HUES64 (cell line): ENCODE measurements at regions not wholly inside any gene's neighbourhood (a gene's known extent, or its start where the extent isn't known, plus 50 kb on each side); places are given as distances from the start of the nearest gene placed in this dataset.
A peak's percentile ranks its signal among the peaks of the same experiment; 100 is the strongest.
"Not testable (repeated sequence)": the region's sequence is repeated elsewhere in the genome, so short reads cannot be mapped to it uniquely, and the experiment has no call there.

Source experiments
- H3K27ac ChIP-seq: 2 replicates; pipeline ENCODE4 v1.7.0; 2013; ENCODE audit warnings: low read depth, low read length, inconsistent platforms
- H3K27me3 ChIP-seq: 2 replicates; pipeline ENCODE4 v1.6.1; 2013; ENCODE audit warnings: mild to moderate bottlenecking, low read length; ENCODE audit not compliant: insufficient read depth
- H3K36me3 ChIP-seq: 2 replicates; pipeline ENCODE4 v1.6.1; 2013; ENCODE audit warnings: mild to moderate bottlenecking, low read length; ENCODE audit not compliant: insufficient read depth
- H3K4me1 ChIP-seq: 2 replicates; pipeline ENCODE4 v1.6.1; 2013; ENCODE audit warnings: mild to moderate bottlenecking, low read length, moderate library complexity; ENCODE audit not compliant: insufficient read depth
- H3K4me3 ChIP-seq: 2 replicates; pipeline ENCODE4 v1.5.1; 2013; ENCODE audit warnings: mild to moderate bottlenecking, low read length, moderate library complexity
- H3K9ac ChIP-seq: 2 replicates; pipeline ENCODE4 v1.6.1; 2013; ENCODE audit warnings: mild to moderate bottlenecking, low read depth, low read length
- H3K9me3 ChIP-seq: 2 replicates; pipeline ENCODE4 v1.6.1; 2013; ENCODE audit warnings: low read depth, low read length; ENCODE audit not compliant: insufficient read depth
- WGBS: fragments of 150-250, 120-280 bp; methylation state at CpG from one replicate; pipeline ENCODE4 v1.1.7; 2013; ENCODE audit warnings: missing lambda C conversion rate; 5-methylcytosine and 5-hydroxymethylcytosine counted together

GRCh38 chr10:28445516-28445915 is 87.4 kb upstream of the WAC start:
- Histone ChIP-seq H3K9me3 (no peaks in the 10 kb centered on the region), H3K4me3 (no peak overlapping the region), H3K4me1 (no peaks in the 10 kb centered on the region), H3K9ac (no peak overlapping the region), H3K27ac (no peak overlapping the region), H3K27me3 (no peaks in the 10 kb centered on the region), H3K36me3 (no peaks in the 10 kb centered on the region)
- 90% methylated on average over 6 of the region's 6 CpGs for WGBS

GRCh38 chr10:28449382-28449781 is 83.5 kb upstream of the WAC start:
- Histone ChIP-seq H3K27ac (no peak overlapping the region), H3K9me3 (peaks cover 3% of the 10 kb centered on the region; the same call in 1 of the 2 replicates), H3K27me3 (no peaks in the 10 kb centered on the region), H3K36me3 (no peaks in the 10 kb centered on the region), H3K4me1 (no peaks in the 10 kb centered on the region), H3K4me3 (no peak overlapping the region), H3K9ac (no peak overlapping the region)
- WGBS, result 89% methylated on average over 1 of the region's 1 CpG

GRCh38 chr10:28449926-28450325 is 83.0 kb upstream of the WAC start:
- Histone ChIP-seq H3K27ac (no peak overlapping the region), H3K4me1 (no peaks in the 10 kb centered on the region), H3K4me3 (no peak overlapping the region), H3K27me3 (no peaks in the 10 kb centered on the region), H3K9ac (no peak overlapping the region), H3K9me3 (peaks cover 3% of the 10 kb centered on the region; the same call in 1 of the 2 replicates), H3K36me3 (no peaks in the 10 kb centered on the region)
- 100% methylated on average over 1 of the region's 1 CpG for WGBS

DNA sequence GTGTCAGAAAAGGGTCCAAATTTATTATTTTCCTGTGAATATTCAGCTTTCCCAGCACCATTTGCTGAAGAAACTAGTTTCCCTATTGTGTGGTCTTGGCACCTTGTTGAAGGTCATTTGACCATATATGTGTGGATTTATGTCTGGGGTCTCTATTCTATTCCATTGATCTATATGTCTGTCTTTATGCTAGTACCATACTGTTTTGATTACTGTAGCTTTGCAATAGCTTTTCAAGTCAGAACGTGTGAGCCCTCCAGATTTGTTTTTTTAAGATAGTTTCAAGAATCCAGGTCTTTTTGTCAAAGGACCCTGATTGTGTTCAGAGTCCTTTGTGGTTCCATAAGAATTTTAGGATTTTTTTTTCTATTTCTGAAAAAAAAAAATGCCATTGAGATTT is 79.0 kb upstream of the WAC start:
- no peak overlapping the region for H3K4me3 ChIP-seq
- no peak overlapping the region for H3K27ac ChIP-seq
- 80% methylated on average over 1 of the region's 1 CpG for WGBS

DNA sequence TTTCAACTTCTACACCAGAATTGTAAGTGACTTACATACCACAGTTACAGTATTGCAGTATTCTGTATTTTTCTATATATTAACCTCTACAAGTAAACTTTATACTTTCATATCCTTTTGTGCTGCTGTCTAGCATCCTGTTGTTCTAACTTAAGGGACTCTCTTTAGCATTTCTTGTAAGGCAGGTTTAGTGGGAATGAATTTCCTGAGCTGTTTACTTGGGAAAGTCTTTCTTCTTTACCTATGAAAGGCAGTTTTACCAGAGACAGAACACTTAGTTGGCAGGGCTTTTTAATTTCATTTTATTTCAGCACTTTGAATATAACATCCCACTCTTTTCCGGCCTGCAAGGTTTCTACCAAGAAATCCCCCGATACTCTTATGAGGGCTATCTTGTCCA is 75.8 kb upstream of the WAC start:
- peaks cover 3% of the 10 kb centered on the region; the same call in 1 of the 2 replicates for H3K9me3 ChIP-seq
- H3K4me3 ChIP-seq, result no peak overlapping the region
- no peak overlapping the region for H3K9ac ChIP-seq
- WGBS, result 88% methylated on average over 2 of the region's 2 CpGs
- H3K27ac ChIP-seq, result no peak overlapping the region
- H3K27me3 ChIP-seq, result no peaks in the 10 kb centered on the region
- no peaks in the 10 kb centered on the region for H3K36me3 ChIP-seq
- peaks cover 17% of the 10 kb centered on the region for H3K4me1 ChIP-seq

More for the DNA sequence above, 79.0 kb upstream of the WAC start:
- Histone ChIP-seq H3K9me3 (peaks cover 3% of the 10 kb centered on the region; the same call in 1 of the 2 replicates), H3K9ac (no peak overlapping the region), H3K36me3 (no peaks in the 10 kb centered on the region), H3K27me3 (no peaks in the 10 kb centered on the region), H3K4me1 (peaks cover 5% of the 10 kb centered on the region)

DNA sequence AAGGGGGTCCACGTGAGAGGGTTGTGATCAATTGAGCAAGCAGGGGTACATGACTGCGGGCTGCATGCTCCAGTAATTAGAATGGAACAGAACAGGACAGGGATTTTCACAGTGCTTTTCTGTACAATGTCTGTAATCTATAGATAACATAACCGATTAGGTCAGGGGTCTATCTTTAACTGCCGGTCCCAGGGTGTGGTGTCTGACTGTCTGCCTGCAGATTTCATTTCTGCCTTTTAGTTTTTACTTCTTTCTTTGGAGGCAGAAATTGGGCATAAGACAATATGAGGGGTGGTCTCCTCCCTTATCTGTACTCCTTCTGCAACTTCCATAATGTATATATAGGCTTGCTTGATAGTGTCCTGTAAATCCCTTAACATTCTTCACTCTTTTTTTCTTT is 75.0 kb upstream of the WAC start:
- H3K9me3 ChIP-seq, H3K27me3 ChIP-seq, H3K4me3 ChIP-seq, H3K27ac ChIP-seq, H3K36me3 ChIP-seq, H3K9ac ChIP-seq: not testable (repeated sequence)
- peaks cover 17% of the 10 kb centered on the region for H3K4me1 ChIP-seq
- WGBS, result 91% methylated on average over 4 of the region's 4 CpGs

GRCh38 chr10:28459453-28460144 is 73.3 kb upstream of the WAC start:
- no peaks in the 10 kb centered on the region for H3K27me3 ChIP-seq
- no peak overlapping the region for H3K4me3 ChIP-seq
- H3K9ac ChIP-seq, result peak overlapping the region; percentile 25; the same call in 1 of the 2 replicates
- WGBS, result 71% methylated on average over 4 of the region's 4 CpGs
- H3K4me1 ChIP-seq, result peaks cover 17% of the 10 kb centered on the region
- no peaks in the 10 kb centered on the region for H3K36me3 ChIP-seq
- no peaks in the 10 kb centered on the region for H3K9me3 ChIP-seq
- peak overlapping the region; percentile 79 for H3K27ac ChIP-seq

- Histone ChIP-seq H3K4me1 (peaks cover 13% of the 10 kb centered on the region), H3K4me3 (no peak overlapping the region), H3K9me3 (no peaks in the 10 kb centered on the region), H3K27me3 (no peaks in the 10 kb centered on the region), H3K27ac (no peak overlapping the region), H3K36me3 (no peaks in the 10 kb centered on the region), H3K9ac (no peak overlapping the region)
- WGBS, result 97% methylated on average over 2 of the region's 2 CpGs
These were observed 69.8 kb upstream of the WAC start for GRCh38 chr10:28463141-28463540.

- H3K27me3 ChIP-seq, result no peaks in the 10 kb centered on the region
- no peaks in the 10 kb centered on the region for H3K36me3 ChIP-seq
- H3K4me1 ChIP-seq, result peaks cover 13% of the 10 kb centered on the region
- H3K4me3 ChIP-seq, result no peak overlapping the region
- WGBS, result 91% methylated on average over 9 of the region's 9 CpGs
- no peak overlapping the region for H3K27ac ChIP-seq
- H3K9me3 ChIP-seq, result no peaks in the 10 kb centered on the region
- no peak overlapping the region for H3K9ac ChIP-seq
These were observed 69.1 kb upstream of the WAC start for GRCh38 chr10:28463676-28464395.

- Histone ChIP-seq H3K36me3 (no peaks in the 10 kb centered on the region), H3K9ac (no peak overlapping the region), H3K27me3 (no peaks in the 10 kb centered on the region), H3K4me3 (no peak overlapping the region), H3K4me1 (peaks cover 12% of the 10 kb centered on the region), H3K27ac (no peak overlapping the region), H3K9me3 (no peaks in the 10 kb centered on the region)
- WGBS, result 95% methylated on average over 5 of the region's 5 CpGs
These were observed 65.3 kb upstream of the WAC start for GRCh38 chr10:28467615-28468014.

GRCh38 chr10:28468707-28469483 is 64.0 kb upstream of the WAC start:
- 92% methylated on average over 9 of the region's 10 CpGs for WGBS
- no peaks in the 10 kb centered on the region for H3K36me3 ChIP-seq
- no peak overlapping the region for H3K27ac ChIP-seq
- no peak overlapping the region for H3K9ac ChIP-seq
- no peak overlapping the region for H3K4me3 ChIP-seq
- H3K4me1 ChIP-seq, result peaks cover 12% of the 10 kb centered on the region
- H3K9me3 ChIP-seq, result no peaks in the 10 kb centered on the region
- H3K27me3 ChIP-seq, result no peaks in the 10 kb centered on the region
